ENCODE measurements at regions not wholly inside any gene's neighbourhood (a gene's known extent, or its start where the extent isn't known, plus 50 kb on each side); places are given as distances from the start of the nearest gene placed in this dataset.

DNA sequence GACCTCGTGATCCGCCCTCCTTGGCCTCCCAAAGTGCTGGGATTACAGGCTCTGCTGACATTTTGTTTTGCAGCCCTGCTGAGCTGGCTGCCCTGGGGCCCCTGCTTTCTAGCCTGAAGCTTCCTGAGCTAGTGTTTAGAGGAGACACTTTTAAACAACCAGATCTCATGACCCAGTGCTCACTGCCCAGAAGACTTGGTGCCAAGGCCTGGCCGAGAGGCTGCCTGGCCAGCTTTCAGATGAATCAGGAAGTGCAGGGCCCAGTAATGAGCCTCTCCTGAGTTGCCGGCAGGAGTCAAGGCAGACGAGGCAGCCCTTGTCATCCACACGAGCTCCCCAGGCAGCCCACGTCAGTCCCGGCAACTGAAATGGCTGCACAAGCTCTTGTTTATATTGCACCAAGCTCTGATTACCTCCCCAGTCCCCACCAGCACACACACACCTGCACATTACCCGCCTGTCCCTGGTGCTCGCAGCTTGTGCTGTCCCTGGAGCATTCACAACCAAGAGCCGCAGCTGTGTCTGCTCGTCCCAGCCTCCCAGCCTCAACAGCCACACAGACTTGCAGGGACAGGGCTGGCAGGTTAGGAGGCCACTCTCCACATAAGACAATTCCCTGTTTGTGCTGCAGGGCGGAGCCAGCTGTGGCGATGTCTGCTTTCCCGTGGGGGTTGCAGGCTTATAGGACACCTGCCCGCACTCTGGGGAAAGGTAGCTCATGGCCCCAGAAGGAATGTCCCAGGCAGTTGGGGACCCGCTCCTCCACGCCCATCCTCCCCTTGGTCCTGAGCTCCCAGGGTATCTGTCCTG lies 331.2 kb upstream of the MYT1L start:
- Histone ChIP-seq H3K4me3 (no peak overlapping the region), H3K36me3 (no peaks in the 10 kb centered on the region), H3K27me3 (no peaks in the 10 kb centered on the region), H3K9me3 (no peaks in the 10 kb centered on the region), H3K27ac (peak overlapping the region in 3 of 4 donors; percentile 53 to 58 (median 57)), H3K4me1 (peaks cover 0 to 25% (median 17%) of the 10 kb centered on the region in 4 donors)
- TF ChIP-seq, protein P1, sequence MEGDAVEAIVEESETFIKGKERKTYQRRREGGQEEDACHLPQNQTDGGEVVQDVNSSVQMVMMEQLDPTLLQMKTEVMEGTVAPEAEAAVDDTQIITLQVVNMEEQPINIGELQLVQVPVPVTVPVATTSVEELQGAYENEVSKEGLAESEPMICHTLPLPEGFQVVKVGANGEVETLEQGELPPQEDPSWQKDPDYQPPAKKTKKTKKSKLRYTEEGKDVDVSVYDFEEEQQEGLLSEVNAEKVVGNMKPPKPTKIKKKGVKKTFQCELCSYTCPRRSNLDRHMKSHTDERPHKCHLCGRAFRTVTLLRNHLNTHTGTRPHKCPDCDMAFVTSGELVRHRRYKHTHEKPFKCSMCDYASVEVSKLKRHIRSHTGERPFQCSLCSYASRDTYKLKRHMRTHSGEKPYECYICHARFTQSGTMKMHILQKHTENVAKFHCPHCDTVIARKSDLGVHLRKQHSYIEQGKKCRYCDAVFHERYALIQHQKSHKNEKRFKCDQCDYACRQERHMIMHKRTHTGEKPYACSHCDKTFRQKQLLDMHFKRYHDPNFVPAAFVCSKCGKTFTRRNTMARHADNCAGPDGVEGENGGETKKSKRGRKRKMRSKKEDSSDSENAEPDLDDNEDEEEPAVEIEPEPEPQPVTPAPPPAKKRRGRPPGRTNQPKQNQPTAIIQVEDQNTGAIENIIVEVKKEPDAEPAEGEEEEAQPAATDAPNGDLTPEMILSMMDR (IDR thresholded peaks at IDR 0.05), result no peak
- TF ChIP-seq POLR2A (IDR thresholded peaks at IDR 0.05) (no peak), EP300 (IDR thresholded peaks at IDR 0.05) (no peak), POLR2AphosphoS5 (IDR thresholded peaks at IDR 0.05) (peak in 1 of 4 donors; percentile 44)
- DNase-seq, result peak; percentile 82
- intact Hi-C loops (cut with DNase I), result loop anchor here (10.0 kb wide), 1 partner anchor 183 kb away; no protein-coding TSS in a partner anchor
- WGBS, 2 donors, result 51 to 69% methylated on average over 18 of the region's 18 CpGs

DNA sequence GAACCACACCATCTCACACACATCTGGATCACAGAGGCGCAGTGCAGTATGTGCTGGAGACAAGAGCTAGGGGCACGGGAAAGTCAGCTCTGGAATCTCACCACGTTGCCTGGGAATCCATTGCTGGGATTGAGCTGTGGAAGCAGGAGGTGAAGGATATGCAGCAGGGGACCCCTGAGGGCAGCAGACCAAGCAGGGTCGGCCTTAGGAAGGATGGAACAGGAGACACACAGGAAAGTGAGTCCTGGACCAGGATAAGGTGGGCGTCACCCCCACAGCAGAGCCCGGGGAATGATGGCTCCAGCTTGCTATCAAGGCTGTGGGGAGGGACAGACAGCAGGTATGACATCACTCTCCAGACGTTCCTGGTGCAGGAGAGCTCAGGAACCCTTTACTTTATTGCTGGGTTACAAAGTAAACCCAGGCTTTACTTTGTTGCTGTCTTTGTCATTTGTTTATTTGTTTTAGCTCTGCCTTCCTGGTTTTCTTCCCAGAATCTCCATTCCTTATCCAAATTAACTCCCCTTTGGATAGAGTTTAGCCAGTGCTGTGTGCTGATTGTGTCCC lies 329.8 kb upstream of the MYT1L start:
- TF ChIP-seq, protein P1 (IDR thresholded peaks at IDR 0.05), result no peak
- TF ChIP-seq EP300 (IDR thresholded peaks at IDR 0.05), result no peak
- TF ChIP-seq POLR2AphosphoS5 (IDR thresholded peaks at IDR 0.05), result no peak
- no peak for TF ChIP-seq POLR2A (IDR thresholded peaks at IDR 0.05)
- DNase-seq, result peak; percentile 36
- intact Hi-C loops (cut with DNase I), result loop anchor here (10.0 kb wide), 1 partner anchor 184 kb away; no protein-coding TSS in a partner anchor
- no peaks in the 10 kb centered on the region for H3K27me3 ChIP-seq
- 66 to 80% methylated on average over 7 of the region's 7 CpGs for WGBS, 2 donors
- no peaks in the 10 kb centered on the region for H3K9me3 ChIP-seq
- no peaks in the 10 kb centered on the region for H3K36me3 ChIP-seq
- H3K4me3 ChIP-seq, result no peak overlapping the region
- peaks cover 0 to 37% (median 28%) of the 10 kb centered on the region in 4 donors for H3K4me1 ChIP-seq
- H3K27ac ChIP-seq, result no peak overlapping the region

DNA sequence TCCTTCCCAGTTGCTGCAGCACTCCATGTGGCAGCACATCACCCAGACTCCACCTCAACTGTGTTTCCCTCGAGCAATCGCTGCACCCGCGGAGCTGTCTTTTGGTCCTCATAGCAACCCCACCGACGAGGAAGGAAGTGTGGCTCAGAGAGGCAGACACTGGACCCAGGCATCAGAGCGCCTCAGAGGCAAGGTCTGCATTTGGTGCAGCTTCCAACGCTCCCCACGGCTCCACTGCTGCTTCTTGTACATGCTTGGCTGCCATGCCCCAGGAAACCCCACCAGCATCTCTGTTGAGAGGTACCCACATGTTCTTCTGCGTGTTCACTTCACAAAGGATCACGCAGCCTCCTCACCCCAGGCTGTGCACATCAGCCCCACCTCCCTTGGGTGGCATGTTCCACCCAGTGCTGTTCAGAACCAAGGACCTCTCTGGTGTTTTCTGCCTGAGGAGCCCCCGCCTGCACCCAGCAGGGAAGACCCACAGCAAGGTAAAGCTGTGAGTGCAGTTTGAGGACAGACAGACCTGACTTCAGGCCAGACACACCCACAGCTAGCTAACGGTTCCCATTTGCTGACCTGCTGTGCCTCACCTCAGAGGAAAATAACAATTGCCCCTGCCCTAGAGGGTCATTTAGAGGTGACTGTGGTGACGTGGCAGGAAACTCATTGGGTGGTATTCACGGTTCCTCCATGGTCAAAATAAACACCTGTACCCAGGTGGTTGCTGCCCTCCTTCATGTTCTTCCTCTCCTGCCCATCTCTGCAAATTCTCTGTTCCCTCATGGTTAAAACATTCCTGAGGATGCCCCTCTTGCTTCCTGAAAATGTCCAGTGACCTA lies 326.3 kb upstream of the MYT1L start:
- peak; percentile 60 for DNase-seq
- intact Hi-C loops (cut with DNase I), result no loop called here
- no peaks in the 10 kb centered on the region for H3K9me3 ChIP-seq
- no peak for TF ChIP-seq EP300 (IDR thresholded peaks at IDR 0.05)
- TF ChIP-seq POLR2A (IDR thresholded peaks at IDR 0.05), result no peak
- TF ChIP-seq, protein P1 (IDR thresholded peaks at IDR 0.05), result no peak
- no peak for TF ChIP-seq POLR2AphosphoS5 (IDR thresholded peaks at IDR 0.05)
- WGBS, 2 donors, result 62 to 74% methylated on average over 15 of the region's 15 CpGs
- no peaks in the 10 kb centered on the region for H3K36me3 ChIP-seq
- H3K27me3 ChIP-seq, result no peaks in the 10 kb centered on the region
- no peak overlapping the region for H3K27ac ChIP-seq
- H3K4me3 ChIP-seq, result no peak overlapping the region
- H3K4me1 ChIP-seq, result peaks cover 0 to 32% (median 22%) of the 10 kb centered on the region in 4 donors

DNA sequence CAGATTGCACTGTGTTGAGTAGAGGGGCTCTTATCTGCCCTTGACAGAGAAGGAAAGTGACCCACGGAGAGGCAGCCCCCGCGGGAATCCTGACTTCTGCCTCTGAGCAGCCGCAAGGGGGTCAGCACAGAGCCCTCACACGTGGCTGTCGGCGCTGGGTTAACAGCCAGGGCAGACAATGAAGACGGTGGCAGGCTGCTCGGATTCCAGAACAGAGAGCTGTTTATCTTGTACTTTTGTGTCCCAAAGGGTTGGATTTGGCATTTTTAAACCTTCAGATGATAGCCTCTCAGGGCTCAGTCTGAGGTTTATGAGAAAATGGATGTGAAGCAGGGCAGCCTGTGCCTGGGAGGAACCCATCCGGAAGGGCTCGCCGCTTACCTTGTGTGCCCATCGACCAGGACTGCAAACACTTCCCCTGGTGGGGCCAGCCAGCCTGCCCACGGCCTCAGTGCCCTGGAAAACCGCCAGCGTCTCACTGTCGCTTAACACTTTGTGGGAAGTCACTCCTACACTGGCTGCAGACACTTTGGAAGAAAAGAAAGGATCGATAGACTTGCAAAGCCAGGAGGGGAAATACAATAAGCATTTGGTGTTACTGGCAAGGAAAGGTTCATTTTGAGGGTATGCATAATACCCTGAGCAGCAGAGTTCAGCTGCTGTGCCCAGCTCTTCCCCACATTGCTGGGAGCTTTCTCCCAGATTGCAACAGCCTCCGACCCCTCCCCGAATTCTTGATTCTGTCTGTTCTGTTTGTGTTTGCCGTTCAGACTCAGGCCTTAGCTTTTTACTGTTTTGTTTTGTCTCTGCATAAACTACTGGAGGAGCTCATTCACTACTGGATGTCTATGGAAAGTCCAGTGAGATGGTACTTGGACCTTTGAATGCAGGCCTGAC lies 325.3 kb upstream of the MYT1L start:
- Histone ChIP-seq H3K4me1 (peaks cover 0 to 23% (median 17%) of the 10 kb centered on the region in 4 donors), H3K4me3 (peak overlapping the region in 2 of 4 donors; percentile 4 to 7), H3K27ac (peak overlapping the region in 3 of 4 donors; percentile 40 to 53 (median 44)), H3K9me3 (no peaks in the 10 kb centered on the region), H3K27me3 (no peaks in the 10 kb centered on the region), H3K36me3 (no peaks in the 10 kb centered on the region)
- 39 to 41% methylated on average over 21 of the region's 21 CpGs for WGBS, 2 donors
- DNase-seq, result peak; percentile 64
- intact Hi-C loops (cut with DNase I), result no loop called here
- TF ChIP-seq EP300 (IDR thresholded peaks at IDR 0.05), result no peak
- no peak for TF ChIP-seq POLR2AphosphoS5 (IDR thresholded peaks at IDR 0.05)
- TF ChIP-seq, protein P1 (IDR thresholded peaks at IDR 0.05), result no peak
- TF ChIP-seq POLR2A (IDR thresholded peaks at IDR 0.05), result no peak

All from sigmoid colon (tissue), 6 donors.